ENCODE measurements at regions not wholly inside any gene's neighbourhood (a gene's known extent, or its start where the extent isn't known, plus 50 kb on each side); places are given as distances from the start of the nearest gene placed in this dataset.
"Not testable (repeated sequence)": the region's sequence is repeated elsewhere in the genome, so short reads cannot be mapped to it uniquely, and the experiment has no call there.

DNA sequence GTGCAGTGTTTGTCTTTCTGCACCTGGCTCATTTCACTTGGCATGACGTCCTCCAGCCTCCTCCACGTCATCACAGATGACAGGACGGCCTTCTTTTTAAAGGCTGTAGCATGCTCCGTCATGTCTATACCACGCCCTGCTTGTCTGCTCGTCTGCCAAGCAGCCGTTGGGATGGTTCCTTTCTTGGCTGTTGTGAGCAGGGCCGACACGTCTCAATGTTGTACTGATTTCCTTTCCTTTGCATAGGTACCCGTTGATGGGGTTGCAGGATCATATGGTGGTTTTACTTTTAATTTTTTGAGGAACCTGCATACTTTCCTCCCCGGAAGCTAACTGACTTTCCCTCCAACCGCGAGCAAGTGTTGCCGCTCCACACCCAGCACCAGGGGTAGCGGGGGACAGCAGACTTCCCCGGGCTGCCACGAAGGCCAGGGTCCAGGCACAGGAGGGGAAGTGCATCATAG lies 212.2 kb upstream of the ZNF469 start:
- Histone ChIP-seq H3K9me3 (replicated peaks in 1 of 3) (no peaks in the 10 kb centered on the region), H3K4me1 (replicated peaks in 1 of 2) (no peaks in the 10 kb centered on the region), H3K27ac (no peak overlapping the region), H3K36me3 (replicated peaks in 1 of 2) (no peaks in the 10 kb centered on the region), H3K4me3 (no peak overlapping the region), H3K27me3 (no peaks in the 10 kb centered on the region)
- TF ChIP-seq POLR2A (IDR thresholded peaks at IDR 0.05) = no peak
- TF ChIP-seq, protein P1, sequence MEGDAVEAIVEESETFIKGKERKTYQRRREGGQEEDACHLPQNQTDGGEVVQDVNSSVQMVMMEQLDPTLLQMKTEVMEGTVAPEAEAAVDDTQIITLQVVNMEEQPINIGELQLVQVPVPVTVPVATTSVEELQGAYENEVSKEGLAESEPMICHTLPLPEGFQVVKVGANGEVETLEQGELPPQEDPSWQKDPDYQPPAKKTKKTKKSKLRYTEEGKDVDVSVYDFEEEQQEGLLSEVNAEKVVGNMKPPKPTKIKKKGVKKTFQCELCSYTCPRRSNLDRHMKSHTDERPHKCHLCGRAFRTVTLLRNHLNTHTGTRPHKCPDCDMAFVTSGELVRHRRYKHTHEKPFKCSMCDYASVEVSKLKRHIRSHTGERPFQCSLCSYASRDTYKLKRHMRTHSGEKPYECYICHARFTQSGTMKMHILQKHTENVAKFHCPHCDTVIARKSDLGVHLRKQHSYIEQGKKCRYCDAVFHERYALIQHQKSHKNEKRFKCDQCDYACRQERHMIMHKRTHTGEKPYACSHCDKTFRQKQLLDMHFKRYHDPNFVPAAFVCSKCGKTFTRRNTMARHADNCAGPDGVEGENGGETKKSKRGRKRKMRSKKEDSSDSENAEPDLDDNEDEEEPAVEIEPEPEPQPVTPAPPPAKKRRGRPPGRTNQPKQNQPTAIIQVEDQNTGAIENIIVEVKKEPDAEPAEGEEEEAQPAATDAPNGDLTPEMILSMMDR (IDR thresholded peaks at IDR 0.05) = no peak
- 69 to 77% (median 74%) methylated on average over 17 of the region's 17 CpGs for WGBS, 4 donors
- intact Hi-C loops (cut with DNase I) = no loop called here
- DNase-seq = peak in 1 of 7 donors; percentile 39

DNA sequence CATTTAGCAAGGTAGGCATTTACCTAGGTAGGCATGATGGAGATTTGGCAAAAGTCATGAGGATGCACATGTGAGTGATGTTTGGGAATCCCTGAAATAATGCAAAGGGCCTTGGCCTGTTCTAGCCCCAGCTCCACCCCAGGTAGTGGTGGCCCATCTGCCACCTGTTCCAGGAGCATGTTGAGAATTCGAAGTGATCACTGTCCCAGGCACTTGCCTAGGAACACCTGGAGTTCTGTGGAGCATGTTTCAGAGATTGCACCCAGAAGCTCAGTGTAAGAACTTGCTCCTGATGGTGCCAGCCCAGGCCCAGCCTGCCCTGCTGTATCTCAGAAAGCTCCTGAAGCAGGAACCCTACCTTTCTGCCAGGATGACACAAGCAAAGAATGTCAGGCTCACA lies 211.6 kb upstream of the ZNF469 start:
- H3K27me3 ChIP-seq; H3K9me3 ChIP-seq (replicated peaks in 1 of 3); H3K4me3 ChIP-seq; H3K36me3 ChIP-seq (replicated peaks in 1 of 2); H3K27ac ChIP-seq; H3K4me1 ChIP-seq (replicated peaks in 1 of 2); intact Hi-C loops (cut with DNase I): not testable (repeated sequence)
- peak in 1 of 7 donors; percentile 17 for DNase-seq
- WGBS, 4 donors = 56 to 94% (median 71%) methylated on average over 1 of the region's 1 CpG; no CpG with 5 or more reads in 1 of the 4 donors

DNA sequence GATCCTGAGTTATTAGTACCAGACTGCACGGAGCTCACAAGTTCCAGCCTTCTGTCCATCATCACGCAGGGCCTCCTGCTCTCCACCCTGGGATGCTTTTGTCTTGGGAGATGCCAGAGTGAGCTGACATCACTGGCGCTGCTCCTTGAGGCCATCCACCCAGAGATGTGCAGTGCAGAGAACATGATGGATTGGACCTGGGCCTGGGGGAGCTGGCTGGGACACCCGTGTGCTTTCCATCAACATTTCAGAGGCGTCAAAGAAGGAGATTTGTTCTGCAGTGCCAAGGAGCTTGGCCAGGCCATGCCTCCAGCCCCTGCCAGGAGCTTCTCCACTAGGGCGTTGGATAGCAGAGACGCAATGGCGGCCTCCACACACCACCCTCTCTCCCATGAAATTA lies 206.6 kb upstream of the ZNF469 start:
- H3K27me3 ChIP-seq; H3K4me1 ChIP-seq (replicated peaks in 1 of 2); H3K36me3 ChIP-seq (replicated peaks in 1 of 2); H3K4me3 ChIP-seq; H3K9me3 ChIP-seq (replicated peaks in 1 of 3); DNase-seq; H3K27ac ChIP-seq; intact Hi-C loops (cut with DNase I): not testable (repeated sequence)
- 88 to 97% (median 94%) methylated on average over 3 to 4 of the region's 8 CpGs for WGBS, 4 donors

DNA sequence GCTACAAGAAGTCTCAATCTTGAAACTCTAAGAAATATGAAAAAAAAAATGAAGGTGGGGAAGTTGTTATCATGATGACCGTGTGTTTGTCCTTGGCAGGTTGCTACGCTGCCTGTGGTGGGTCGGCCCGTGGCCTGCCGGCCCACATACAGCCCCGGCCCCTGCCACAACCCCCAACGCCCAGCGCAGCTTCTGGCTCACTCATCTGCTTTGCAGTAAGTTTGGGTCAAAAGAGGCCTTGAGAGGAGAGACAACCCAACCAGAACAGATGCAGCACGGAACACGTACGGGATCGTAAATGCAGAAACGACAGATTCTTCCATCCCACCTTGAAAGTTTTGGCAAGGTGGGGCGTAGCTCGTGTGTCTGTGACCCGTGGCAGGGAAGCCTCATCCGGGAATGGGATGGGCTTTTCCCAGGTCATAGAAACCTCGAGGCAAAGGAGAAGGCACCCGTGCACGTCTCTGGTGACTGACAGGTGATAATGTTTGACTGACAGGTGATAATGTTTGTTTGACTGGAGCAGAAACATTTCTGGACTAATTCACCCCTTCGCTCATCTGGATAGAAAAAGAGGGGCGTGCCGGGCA lies 206.1 kb upstream of the ZNF469 start:
- 82 to 88% (median 86%) methylated on average over 23 of the region's 23 CpGs for WGBS, 4 donors

DNA sequence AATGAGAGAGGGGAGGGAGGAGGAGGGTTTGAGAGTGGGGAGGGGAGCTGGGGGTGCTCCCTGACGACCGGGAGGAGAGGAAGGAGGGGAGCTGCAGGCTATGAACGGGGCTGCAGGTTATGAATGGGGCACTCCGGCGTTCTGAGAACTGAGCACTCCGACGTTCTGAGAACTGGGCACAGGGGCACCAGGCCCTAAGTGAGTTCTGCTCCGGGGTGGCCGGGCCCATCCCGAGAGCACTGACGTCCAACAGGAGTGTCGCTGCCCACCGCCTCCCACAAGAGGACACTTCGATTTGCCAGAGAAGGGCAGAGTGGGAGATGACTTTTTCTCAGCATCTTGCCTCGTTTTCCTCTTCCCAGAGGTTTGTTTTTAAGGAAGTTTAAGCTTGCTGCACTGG lies 204.5 kb upstream of the ZNF469 start:
- H3K4me3 ChIP-seq; intact Hi-C loops (cut with DNase I); H3K27ac ChIP-seq; H3K27me3 ChIP-seq; H3K9me3 ChIP-seq (replicated peaks in 1 of 3); H3K36me3 ChIP-seq (replicated peaks in 1 of 2); H3K4me1 ChIP-seq (replicated peaks in 1 of 2): not testable (repeated sequence)
- 76 to 88% (median 83%) methylated on average over 14 to 15 of the region's 15 CpGs for WGBS, 4 donors
- DNase-seq = peak in 1 of 7 donors; percentile 25

More for the DNA sequence above, 206.1 kb upstream of the ZNF469 start:
- H3K4me3 ChIP-seq; H3K27ac ChIP-seq; H3K4me1 ChIP-seq (replicated peaks in 1 of 2); H3K27me3 ChIP-seq; intact Hi-C loops (cut with DNase I); H3K9me3 ChIP-seq (replicated peaks in 1 of 3); H3K36me3 ChIP-seq (replicated peaks in 1 of 2): not testable (repeated sequence)
- DNase-seq = peak in 2 of 7 donors; percentile 3 to 30

DNA sequence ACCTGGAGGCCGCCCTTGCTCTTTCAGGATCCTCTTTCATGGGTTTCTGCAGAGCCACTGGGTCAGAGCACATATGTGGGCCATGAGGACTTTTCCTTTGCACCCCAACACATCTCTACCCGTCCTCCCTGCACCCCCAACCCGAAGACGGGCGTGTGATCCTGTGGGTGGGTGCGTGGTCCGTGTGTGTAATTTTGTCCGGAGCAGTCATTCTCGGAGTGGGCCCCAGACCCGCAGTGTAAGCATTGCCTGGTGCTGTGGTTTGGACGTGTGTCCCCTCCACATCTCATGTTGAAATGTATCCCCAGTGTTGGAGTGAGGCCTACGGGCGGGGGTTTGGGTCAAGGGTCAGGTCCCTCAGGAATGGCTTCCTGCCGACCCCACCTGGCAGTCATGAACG lies 203.9 kb upstream of the ZNF469 start:
- H3K4me3 ChIP-seq; H3K27ac ChIP-seq; H3K36me3 ChIP-seq (replicated peaks in 1 of 2); H3K9me3 ChIP-seq (replicated peaks in 1 of 3); H3K4me1 ChIP-seq (replicated peaks in 1 of 2); H3K27me3 ChIP-seq; DNase-seq; intact Hi-C loops (cut with DNase I): not testable (repeated sequence)
- 80 to 90% (median 84%) methylated on average over 12 to 15 of the region's 15 CpGs for WGBS, 4 donors

DNA sequence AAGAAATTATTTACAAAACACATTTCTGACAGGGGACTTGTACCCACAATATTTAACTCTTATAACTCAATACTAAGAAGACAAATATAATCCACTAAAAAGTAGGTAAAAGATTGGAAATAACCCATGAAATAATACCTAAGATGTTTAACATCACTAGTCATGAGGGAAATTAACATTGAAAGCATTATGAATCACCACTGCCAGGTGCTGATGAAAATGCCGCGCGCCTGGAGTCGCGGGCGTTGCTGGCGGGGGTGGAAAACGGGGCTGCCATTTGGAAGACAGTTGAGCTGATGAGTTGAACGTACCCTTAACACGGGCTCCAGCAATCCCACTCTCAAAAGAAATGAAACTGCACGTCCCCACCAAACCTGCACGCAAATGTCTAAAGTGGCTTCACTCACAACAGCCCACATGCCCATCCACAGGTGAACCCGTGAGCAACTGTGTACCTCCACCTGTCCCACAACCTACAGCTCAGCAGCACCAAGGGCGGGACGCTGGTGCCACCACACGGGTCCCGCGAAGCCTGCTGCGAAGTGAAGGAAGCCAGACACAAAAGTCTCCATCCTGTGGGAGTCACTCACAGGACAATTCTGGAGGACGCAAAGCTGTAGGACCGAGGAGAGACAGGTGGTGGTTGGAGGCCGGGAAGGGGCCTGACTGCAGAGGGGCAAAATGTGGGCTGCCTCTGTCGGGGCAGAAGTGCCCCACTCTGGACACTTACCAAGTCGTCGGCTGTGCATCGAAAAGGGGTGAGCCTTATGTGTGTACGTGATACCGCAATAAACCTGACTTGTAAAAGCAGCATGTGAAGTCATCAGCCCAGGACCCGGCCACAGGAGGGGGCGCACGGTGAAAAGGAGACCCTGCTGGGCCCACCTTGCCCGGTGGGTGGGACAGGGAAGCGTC lies 199.5 kb upstream of the ZNF469 start:
- H3K4me1 ChIP-seq (replicated peaks in 1 of 2); H3K27ac ChIP-seq; H3K27me3 ChIP-seq; intact Hi-C loops (cut with DNase I); H3K4me3 ChIP-seq; H3K36me3 ChIP-seq (replicated peaks in 1 of 2); H3K9me3 ChIP-seq (replicated peaks in 1 of 3): not testable (repeated sequence)
- 84 to 92% (median 87%) methylated on average over 26 to 33 of the region's 33 CpGs for WGBS, 4 donors
- peak in 1 of 7 donors; percentile 41 for DNase-seq

DNA sequence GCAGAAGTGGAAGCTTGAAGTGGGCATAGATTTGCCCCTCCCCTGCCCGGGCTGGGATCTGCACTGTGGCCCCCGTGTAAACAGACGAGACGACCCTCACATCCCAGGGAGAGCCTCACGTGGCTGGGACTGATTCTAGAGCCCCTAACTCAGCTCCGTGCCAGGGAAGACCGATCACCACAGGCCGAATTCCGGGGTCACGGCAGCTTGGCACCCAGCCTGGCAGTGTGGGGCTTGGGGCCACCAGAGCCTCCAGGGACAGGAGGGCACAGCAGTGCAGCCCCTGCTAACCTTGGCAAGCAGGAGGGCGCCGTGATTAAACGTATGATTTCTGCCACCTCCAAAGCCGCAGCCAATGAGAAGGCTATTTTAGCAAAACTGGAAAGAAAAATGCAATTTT lies 198.7 kb upstream of the ZNF469 start:
- WGBS, 4 donors = 92% methylated on average over 6 to 10 of the region's 14 CpGs; no CpG with 5 or more reads in 2 of the 4 donors
- H3K4me1 ChIP-seq (replicated peaks in 1 of 2); H3K36me3 ChIP-seq (replicated peaks in 1 of 2); H3K9me3 ChIP-seq (replicated peaks in 1 of 3); intact Hi-C loops (cut with DNase I); H3K27ac ChIP-seq; H3K4me3 ChIP-seq; H3K27me3 ChIP-seq: not testable (repeated sequence)
- DNase-seq = peak in 1 of 7 donors; percentile 20

DNA sequence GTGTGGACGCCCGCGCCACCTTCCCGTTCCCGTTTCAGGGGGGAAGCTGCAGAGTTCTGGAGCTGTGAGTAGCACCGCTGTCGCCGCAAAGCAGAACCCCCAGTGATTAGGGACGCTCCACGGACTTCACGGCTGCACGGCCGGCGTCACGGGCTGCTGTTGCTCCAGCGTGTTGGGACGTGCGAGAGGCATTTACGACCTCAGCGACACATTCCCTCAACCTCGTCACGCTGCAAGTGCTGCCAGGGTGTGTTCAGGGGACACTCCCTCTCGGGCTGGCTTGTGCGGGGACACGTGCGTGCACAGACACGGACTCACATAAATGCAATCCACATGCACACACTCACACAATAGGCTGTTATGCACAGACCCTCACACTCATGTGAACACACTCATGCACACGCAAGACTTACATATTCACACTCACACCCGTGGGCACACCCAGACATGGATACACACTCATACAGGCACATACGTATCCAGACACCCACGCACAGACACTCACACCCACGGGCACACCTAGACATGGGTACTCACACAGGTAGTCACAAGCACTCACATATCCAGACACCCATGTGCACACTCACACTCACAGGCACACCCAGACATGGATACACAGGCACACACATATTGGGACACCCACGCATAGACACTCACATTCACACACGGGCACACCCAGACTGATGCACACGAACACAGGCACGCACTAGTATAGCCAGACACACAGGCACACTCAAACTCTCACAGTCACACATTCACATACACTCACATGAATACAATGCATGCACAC lies 198.0 kb upstream of the ZNF469 start:
- H3K27ac ChIP-seq; H3K36me3 ChIP-seq (replicated peaks in 1 of 2); H3K4me1 ChIP-seq (replicated peaks in 1 of 2); H3K27me3 ChIP-seq; H3K9me3 ChIP-seq (replicated peaks in 1 of 3); intact Hi-C loops (cut with DNase I); H3K4me3 ChIP-seq: not testable (repeated sequence)
- WGBS, 4 donors = 92 to 95% (median 94%) methylated on average over 4 to 32 of the region's 36 CpGs
- peak in 1 of 7 donors; percentile 24 for DNase-seq

Data from adrenal gland (tissue), 9 donors.